GM23248 (cell line): ENCODE measurements at regions not wholly inside any gene's neighbourhood (a gene's known extent, or its start where the extent isn't known, plus 50 kb on each side); places are given as distances from the start of the nearest gene placed in this dataset.

Experiments used
- EZH2 ChIP-seq: fragments of 200-600 bp; sonication (generic); IDR thresholded peaks from 2 replicates; pipeline ENCODE4 v1.6.1; 2018; ENCODE audit warnings: antibody characterized with exemption, mild to moderate bottlenecking; ENCODE audit not compliant: insufficient read depth, poor library complexity, severe bottlenecking
- EZH2phosphoT487 ChIP-seq: fragments of 200-600 bp; sonication (generic); IDR thresholded peaks from 2 replicates; pipeline ENCODE4 v1.6.1; 2018; ENCODE audit warnings: antibody characterized with exemption, moderate library complexity, mild to moderate bottlenecking, low read depth; ENCODE audit not compliant: insufficient read depth

- TF ChIP-seq EZH2phosphoT487 = no peak
- TF ChIP-seq EZH2 = no peak
These were observed 160.2 kb downstream of the PDCD6IP start for GRCh38 chr3:33958661-33959060.
